ENCODE measurements at regions not wholly inside any gene's neighbourhood (a gene's known extent, or its start where the extent isn't known, plus 50 kb on each side); places are given as distances from the start of the nearest gene placed in this dataset.
A peak's percentile ranks its signal among the peaks of the same experiment; 100 is the strongest.

DNA sequence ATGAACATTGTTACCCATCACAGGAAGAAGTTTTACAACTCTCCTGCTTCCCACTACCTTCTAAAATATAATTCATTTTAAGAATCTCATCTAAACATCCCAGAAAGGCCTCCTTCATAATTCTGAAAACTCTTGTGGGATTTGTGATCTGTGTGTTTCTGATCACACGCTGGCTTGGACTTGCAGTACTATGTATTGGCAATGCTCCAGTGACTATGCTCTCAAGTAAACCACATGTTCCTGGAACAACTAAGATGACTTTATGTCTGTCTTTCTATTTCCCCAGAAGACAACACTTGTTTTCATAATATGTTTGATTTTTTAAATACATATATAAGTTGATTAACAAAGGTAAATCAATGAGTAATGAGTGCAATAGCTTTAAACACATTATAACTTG lies 376.6 kb upstream of the NETO1 start:
- H3K23ac ChIP-seq (ENCODE audit: low read length in 2 of 2): no peak overlapping the region
- no peak overlapping the region for H3K14ac ChIP-seq (ENCODE audit: low read length in 2 of 2)
- H3K9me3 ChIP-seq (ENCODE audit: control insufficient read depth, low read length): peaks cover 15% of the 10 kb centered on the region
- H3K18ac ChIP-seq (ENCODE audit: low read depth in 1 of 2, low read length in 2 of 2): no peak overlapping the region
- DNase-seq: no peak
- H3K36me3 ChIP-seq (ENCODE audit: control insufficient read depth in 1 of 2, insufficient read depth in 2 of 2, low read depth in 1 of 2, low read length in 2 of 2): no peaks in the 10 kb centered on the region
- H3K27ac ChIP-seq (ENCODE audit: low read length, poor library complexity, severe bottlenecking): no peak overlapping the region
- H2BK120ac ChIP-seq (ENCODE audit: low read depth, low read length): no peak overlapping the region
- no peak overlapping the region for H2AK5ac ChIP-seq (ENCODE audit: low read length, severe bottlenecking)
- H3K27me3 ChIP-seq (ENCODE audit: control insufficient read depth in 1 of 2, insufficient read depth in 1 of 2, low read length in 2 of 2): no peaks in the 10 kb centered on the region
- no peak overlapping the region for H3K4me2 ChIP-seq (ENCODE audit: low read length, poor library complexity, severe bottlenecking)
- no peak overlapping the region for H2AFZ ChIP-seq (ENCODE audit: low read depth, low read length)
- no peak overlapping the region for H3K9ac ChIP-seq (ENCODE audit: low read length)
- H2BK15ac ChIP-seq (ENCODE audit: low read depth, poor library complexity, severe bottlenecking): no peak overlapping the region
- no peak overlapping the region for H2BK12ac ChIP-seq (ENCODE audit: low read length in 2 of 2)
- H3K4ac ChIP-seq (ENCODE audit: low read depth in 1 of 2, low read length in 2 of 2): no peak overlapping the region
- no peaks in the 10 kb centered on the region for H3K79me1 ChIP-seq (replicated peaks; ENCODE audit: low read length, poor library complexity, severe bottlenecking)
- H4K91ac ChIP-seq (ENCODE audit: low read length): no peak overlapping the region
- H4K8ac ChIP-seq (ENCODE audit: low read length): no peak overlapping the region
- H3K4me1 ChIP-seq (ENCODE audit: control insufficient read depth, insufficient read depth, low read depth, low read length): no peaks in the 10 kb centered on the region
- no peak overlapping the region for H3K4me3 ChIP-seq (ENCODE audit: insufficient read depth in 1 of 2, low read depth in 1 of 2, low read length in 2 of 2)
- H2BK5ac ChIP-seq (ENCODE audit: low read depth, low read length, poor library complexity, severe bottlenecking): no peak overlapping the region
- 90% methylated on average over 1 of the region's 1 CpG for WGBS

DNA sequence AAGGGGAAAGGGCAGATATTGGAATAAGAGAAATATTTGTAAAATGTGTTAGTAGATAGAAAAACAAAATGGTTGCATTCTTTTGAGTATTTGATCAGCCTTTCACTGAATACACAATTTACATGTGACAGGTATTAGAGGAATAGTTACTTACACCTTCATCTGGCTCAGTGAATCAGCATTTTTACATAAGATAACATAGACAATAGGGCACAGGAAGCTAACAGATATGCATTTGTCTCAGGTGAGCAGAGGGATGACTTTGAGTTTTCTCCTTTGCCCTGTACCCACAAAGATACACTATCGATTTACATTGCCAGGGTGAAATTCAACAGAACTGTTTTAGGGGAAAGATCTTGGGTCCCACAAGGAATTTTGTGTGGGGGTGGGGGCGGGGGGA lies 373.1 kb upstream of the NETO1 start:
- H3K27me3 ChIP-seq (ENCODE audit: control insufficient read depth in 1 of 2, insufficient read depth in 1 of 2, low read length in 2 of 2): no peaks in the 10 kb centered on the region

GRCh38 chr18:73235921-73236320 lies 368.1 kb upstream of the NETO1 start:
- no peaks in the 10 kb centered on the region for H3K27me3 ChIP-seq (ENCODE audit: control insufficient read depth in 1 of 2, insufficient read depth in 1 of 2, low read length in 2 of 2)
- no peak overlapping the region for H2BK5ac ChIP-seq (ENCODE audit: low read depth, low read length, poor library complexity, severe bottlenecking)
- H3K79me1 ChIP-seq (replicated peaks; ENCODE audit: low read length, poor library complexity, severe bottlenecking): no peaks in the 10 kb centered on the region
- H3K18ac ChIP-seq (ENCODE audit: low read depth in 1 of 2, low read length in 2 of 2): no peak overlapping the region
- no peak for DNase-seq
- no peak overlapping the region for H3K9ac ChIP-seq (ENCODE audit: low read length)
- H3K23ac ChIP-seq (ENCODE audit: low read length in 2 of 2): no peak overlapping the region
- H3K4me3 ChIP-seq (ENCODE audit: insufficient read depth in 1 of 2, low read depth in 1 of 2, low read length in 2 of 2): no peak overlapping the region
- H3K27ac ChIP-seq (ENCODE audit: low read length, poor library complexity, severe bottlenecking): no peak overlapping the region
- no peak overlapping the region for H2BK120ac ChIP-seq (ENCODE audit: low read depth, low read length)
- no peak overlapping the region for H4K91ac ChIP-seq (ENCODE audit: low read length)
- no peak overlapping the region for H3K4me2 ChIP-seq (ENCODE audit: low read length, poor library complexity, severe bottlenecking)
- H3K9me3 ChIP-seq (ENCODE audit: control insufficient read depth, low read length): peaks cover 23% of the 10 kb centered on the region
- H2BK12ac ChIP-seq (ENCODE audit: low read length in 2 of 2): no peak overlapping the region
- H4K8ac ChIP-seq (ENCODE audit: low read length): no peak overlapping the region
- H2BK15ac ChIP-seq (ENCODE audit: low read depth, poor library complexity, severe bottlenecking): no peak overlapping the region
- peaks cover 3% of the 10 kb centered on the region for H3K4me1 ChIP-seq (ENCODE audit: control insufficient read depth, insufficient read depth, low read depth, low read length)
- H2AFZ ChIP-seq (ENCODE audit: low read depth, low read length): no peak overlapping the region
- H3K36me3 ChIP-seq (ENCODE audit: control insufficient read depth in 1 of 2, insufficient read depth in 2 of 2, low read depth in 1 of 2, low read length in 2 of 2): no peaks in the 10 kb centered on the region
- H2AK5ac ChIP-seq (ENCODE audit: low read length, severe bottlenecking): no peak overlapping the region
- no peak overlapping the region for H3K14ac ChIP-seq (ENCODE audit: low read length in 2 of 2)
- H3K4ac ChIP-seq (ENCODE audit: low read depth in 1 of 2, low read length in 2 of 2): no peak overlapping the region

More for the DNA sequence above, 373.1 kb upstream of the NETO1 start:
- no peak overlapping the region for H2AK5ac ChIP-seq (ENCODE audit: low read length, severe bottlenecking)
- no peak overlapping the region for H4K91ac ChIP-seq (ENCODE audit: low read length)
- H3K4me3 ChIP-seq (ENCODE audit: insufficient read depth in 1 of 2, low read depth in 1 of 2, low read length in 2 of 2): no peak overlapping the region
- 70% methylated on average over 2 of the region's 2 CpGs for WGBS
- H3K79me1 ChIP-seq (replicated peaks; ENCODE audit: low read length, poor library complexity, severe bottlenecking): no peaks in the 10 kb centered on the region
- DNase-seq: no peak
- no peak overlapping the region for H2BK5ac ChIP-seq (ENCODE audit: low read depth, low read length, poor library complexity, severe bottlenecking)
- no peak overlapping the region for H4K8ac ChIP-seq (ENCODE audit: low read length)
- no peak overlapping the region for H2BK120ac ChIP-seq (ENCODE audit: low read depth, low read length)
- peaks cover 6% of the 10 kb centered on the region for H3K9me3 ChIP-seq (ENCODE audit: control insufficient read depth, low read length)
- no peak overlapping the region for H3K4ac ChIP-seq (ENCODE audit: low read depth in 1 of 2, low read length in 2 of 2)
- H3K27ac ChIP-seq (ENCODE audit: low read length, poor library complexity, severe bottlenecking): no peak overlapping the region
- no peak overlapping the region for H2BK12ac ChIP-seq (ENCODE audit: low read length in 2 of 2)
- H3K23ac ChIP-seq (ENCODE audit: low read length in 2 of 2): no peak overlapping the region
- no peaks in the 10 kb centered on the region for H3K36me3 ChIP-seq (ENCODE audit: control insufficient read depth in 1 of 2, insufficient read depth in 2 of 2, low read depth in 1 of 2, low read length in 2 of 2)
- H3K18ac ChIP-seq (ENCODE audit: low read depth in 1 of 2, low read length in 2 of 2): no peak overlapping the region
- no peak overlapping the region for H3K14ac ChIP-seq (ENCODE audit: low read length in 2 of 2)
- no peak overlapping the region for H3K4me2 ChIP-seq (ENCODE audit: low read length, poor library complexity, severe bottlenecking)
- no peak overlapping the region for H2AFZ ChIP-seq (ENCODE audit: low read depth, low read length)
- H3K4me1 ChIP-seq (ENCODE audit: control insufficient read depth, insufficient read depth, low read depth, low read length): no peaks in the 10 kb centered on the region
- no peak overlapping the region for H3K9ac ChIP-seq (ENCODE audit: low read length)
- no peak overlapping the region for H2BK15ac ChIP-seq (ENCODE audit: low read depth, poor library complexity, severe bottlenecking)

GRCh38 chr18:73235491-73235890 lies 367.7 kb upstream of the NETO1 start:
- Histone ChIP-seq H2AK5ac (ENCODE audit: low read length, severe bottlenecking) (no peak overlapping the region), H3K27me3 (ENCODE audit: control insufficient read depth in 1 of 2, insufficient read depth in 1 of 2, low read length in 2 of 2) (no peaks in the 10 kb centered on the region), H3K4me2 (ENCODE audit: low read length, poor library complexity, severe bottlenecking) (no peak overlapping the region), H2BK12ac (ENCODE audit: low read length in 2 of 2) (no peak overlapping the region), H3K18ac (ENCODE audit: low read depth in 1 of 2, low read length in 2 of 2) (no peak overlapping the region), H3K9ac (ENCODE audit: low read length) (no peak overlapping the region), H2AFZ (ENCODE audit: low read depth, low read length) (peak overlapping the region; percentile 23), H3K27ac (ENCODE audit: low read length, poor library complexity, severe bottlenecking) (no peak overlapping the region), H3K4me3 (ENCODE audit: insufficient read depth in 1 of 2, low read depth in 1 of 2, low read length in 2 of 2) (no peak overlapping the region), H2BK5ac (ENCODE audit: low read depth, low read length, poor library complexity, severe bottlenecking) (no peak overlapping the region), H4K8ac (ENCODE audit: low read length) (no peak overlapping the region), H2BK120ac (ENCODE audit: low read depth, low read length) (no peak overlapping the region), H3K79me1 (replicated peaks; ENCODE audit: low read length, poor library complexity, severe bottlenecking) (no peaks in the 10 kb centered on the region), H3K23ac (ENCODE audit: low read length in 2 of 2) (no peak overlapping the region), H3K36me3 (ENCODE audit: control insufficient read depth in 1 of 2, insufficient read depth in 2 of 2, low read depth in 1 of 2, low read length in 2 of 2) (no peaks in the 10 kb centered on the region), H2BK15ac (ENCODE audit: low read depth, poor library complexity, severe bottlenecking) (no peak overlapping the region), H3K4ac (ENCODE audit: low read depth in 1 of 2, low read length in 2 of 2) (no peak overlapping the region), H4K91ac (ENCODE audit: low read length) (no peak overlapping the region), H3K9me3 (ENCODE audit: control insufficient read depth, low read length) (peaks cover 24% of the 10 kb centered on the region), H3K4me1 (ENCODE audit: control insufficient read depth, insufficient read depth, low read depth, low read length) (peaks cover 3% of the 10 kb centered on the region), H3K14ac (ENCODE audit: low read length in 2 of 2) (no peak overlapping the region)
- 50% methylated on average over 7 of the region's 8 CpGs for WGBS
- DNase-seq: peak; percentile 88
